B cell (primary cell): ENCODE measurements at regions not wholly inside any gene's neighbourhood (a gene's known extent, or its start where the extent isn't known, plus 50 kb on each side); places are given as distances from the start of the nearest gene placed in this dataset.

Experiments
- ATAC-seq: fragments of 200-7000 bp; cut with Tn5 transposase; one replicate; pipeline ENCODE4 v1.10.0; 2021; ENCODE audit warnings: low read depth, mild to moderate bottlenecking, moderate number of reproducible peaks, moderate library complexity
- CTCF ChIA-PET: fragments of 350-600 bp; sonication (Branson Sonifier 250); formaldehyde crosslinking; loops from one replicate; lab custom pipeline; 2021; ENCODE audit warnings: antibody characterized with exemption, inconsistent platforms; lab: Charles Lee
- POLR2A ChIA-PET: fragments of 350-600 bp; sonication (Branson Sonifier 250); formaldehyde crosslinking; loops from one replicate; lab custom pipeline; 2021; ENCODE audit warnings: antibody characterized with exemption; lab: Charles Lee
- DNase-seq: peaks from one replicate; pipeline ENCODE4 v3.0.0; 2013
- H2AFZ ChIP-seq: 2 replicates; pipeline ENCODE4 v1.6.1; 2012; ENCODE audit warnings: mild to moderate bottlenecking, low read depth, low read length; ENCODE audit not compliant: insufficient read depth, poor library complexity, severe bottlenecking
- H3K27ac ChIP-seq, 2 donors: 1 replicate in 1 of 2; 2 replicates in 1 of 2; pipeline ENCODE4 v1.5.1; 2012 to 2013; ENCODE audit warnings: low read length in 2 of 2, mild to moderate bottlenecking in 2 of 2, moderate library complexity in 1 of 2
- H3K27me3 ChIP-seq, 4 experiments: fragments of 200-600 bp in 1 of 4; sonication (generic) in 1 of 4; replicated peaks in 1 of 4; 1 replicate in 2 of 4; 2 replicates in 2 of 4; pipeline versions ENCODE4 v1.6.1 to v1.7.0; 2013 to 2016; ENCODE audit warnings: low read length in 3 of 4, mild to moderate bottlenecking in 2 of 4, mixed read lengths in 1 of 4, moderate library complexity in 1 of 4; ENCODE audit not compliant: insufficient read depth in 4 of 4, control insufficient read depth in 3 of 4; ENCODE audit errors: control extremely low read depth in 1 of 4
- H3K36me3 ChIP-seq, 2 experiments: replicated peaks in 1 of 2; 1 replicate in 1 of 2; 2 replicates in 1 of 2; pipeline versions ENCODE4 v1.6.1 to v1.7.1; 2013; ENCODE audit warnings: low read length in 1 of 2; ENCODE audit not compliant: insufficient read depth in 2 of 2, control insufficient read depth in 1 of 2; ENCODE audit errors: control extremely low read depth in 1 of 2, extremely low read depth in 1 of 2
- H3K4me1 ChIP-seq, 2 donors: fragments of 200-600 bp in 1 of 2; sonication (generic) in 1 of 2; 1 replicate in 1 of 2; 2 replicates in 1 of 2; pipeline versions ENCODE4 v1.5.1 to v1.6.1; 2013 to 2017; ENCODE audit warnings: low read length in 2 of 2; ENCODE audit not compliant: control insufficient read depth in 2 of 2, insufficient read depth in 2 of 2
- H3K4me2 ChIP-seq: replicated peaks from 2 replicates; pipeline ENCODE3; 2012; ENCODE audit warnings: mild to moderate bottlenecking, low read depth, low read length; ENCODE audit not compliant: poor library complexity, severe bottlenecking
- H3K4me3 ChIP-seq, 5 experiments: fragments of 200-600 bp in 1 of 5; sonication (generic) in 1 of 5; 1 replicate in 3 of 5; 2 replicates in 2 of 5; pipeline versions ENCODE4 v1.5.1 to v1.7.0; 2011 to 2016; ENCODE audit warnings: low read length in 4 of 5, mild to moderate bottlenecking in 4 of 5, low read depth in 2 of 5, control low read depth in 1 of 5, moderate library complexity in 1 of 5; ENCODE audit not compliant: insufficient read depth in 1 of 5; ENCODE audit errors: control extremely low read depth in 1 of 5, extremely low read depth in 1 of 5
- H3K79me2 ChIP-seq: fragments of 200-600 bp; sonication (generic); one replicate; pipeline ENCODE4 v1.6.0; 2016; ENCODE audit warnings: low read length; ENCODE audit not compliant: control insufficient read depth, insufficient read depth
- H3K9ac ChIP-seq: fragments of 200-600 bp; sonication (generic); 2 replicates; pipeline ENCODE4 v1.6.1; 2017; ENCODE audit warnings: mild to moderate bottlenecking, low read length, moderate library complexity
- H3K9me3 ChIP-seq, 3 donors: one replicate each; pipeline versions ENCODE4 v1.6.1 to v1.7.1; 2013; ENCODE audit warnings: low read length in 2 of 3; ENCODE audit not compliant: control insufficient read depth in 2 of 3, insufficient read depth in 1 of 3; ENCODE audit errors: control extremely low read depth in 1 of 3
- H4K20me1 ChIP-seq: 2 replicates; pipeline ENCODE4 v1.6.0; 2012; ENCODE audit warnings: mild to moderate bottlenecking, low read length; ENCODE audit not compliant: insufficient read depth, control insufficient read depth, poor library complexity, severe bottlenecking
- H3K27ac Mint-ChIP-seq: one replicate; pipeline ENCODE4 v1.8.0; 2021; ENCODE audit warnings: mixed read lengths
- H3K27me3 Mint-ChIP-seq: one replicate; pipeline ENCODE4 v1.8.0; 2021; ENCODE audit warnings: mixed read lengths
- H3K4me1 Mint-ChIP-seq: one replicate; pipeline ENCODE4 v1.8.0; 2021; ENCODE audit warnings: mixed read lengths
- H3K4me3 Mint-ChIP-seq: one replicate; pipeline ENCODE4 v1.8.0; 2021; ENCODE audit warnings: mixed read lengths
- H3K9me3 Mint-ChIP-seq: one replicate; pipeline ENCODE4 v1.8.0; 2022; ENCODE audit warnings: mixed read lengths; ENCODE audit not compliant: insufficient read depth
- CTCF ChIP-seq: fragments of 200-600 bp; IDR thresholded peaks from one replicate; pipeline ENCODE4 v1.8.0; 2022; ENCODE audit warnings: antibody characterized with exemption, mild to moderate bottlenecking
- EZH2 ChIP-seq: IDR thresholded peaks from 2 replicates; pipeline ENCODE4 v1.6.1; 2012; ENCODE audit warnings: borderline replicate concordance, low read depth, mild to moderate bottlenecking, moderate library complexity, low read length; ENCODE audit not compliant: insufficient read depth, poor library complexity, severe bottlenecking
- WGBS: methylation state at CpG from one replicate; pipeline ENCODE4 v1.1.5; 2013; ENCODE audit warnings: missing lambda C conversion rate; ENCODE audit not compliant: insufficient coverage; 5-methylcytosine and 5-hydroxymethylcytosine counted together
- intact Hi-C: fragments of 100-400 bp; cut with micrococcal nuclease; formaldehyde crosslinking; loops from one replicate; pipeline ENCODE4 v1.10.0; 2022

DNA sequence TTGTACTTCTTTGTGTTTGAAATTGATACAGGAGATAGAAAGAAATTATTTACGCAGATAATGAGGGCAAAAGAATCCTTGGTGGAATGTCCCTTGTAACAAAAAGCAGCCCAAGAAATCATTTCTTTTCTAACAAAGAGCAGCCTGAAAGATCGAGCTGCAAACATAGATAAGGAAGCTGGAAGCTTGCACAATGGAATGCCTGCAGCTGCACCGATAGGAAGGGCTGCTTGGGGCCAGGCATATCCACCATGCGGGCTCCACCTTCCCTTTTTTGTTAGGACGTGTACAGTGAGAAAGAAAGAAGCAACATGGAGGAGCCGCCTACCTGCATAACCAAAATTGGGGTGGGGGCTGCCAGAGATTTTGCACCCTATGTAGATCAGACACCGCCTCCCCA lies 568.7 kb downstream of the METTL4 start:
- Histone ChIP-seq H3K9me3 (no peaks in the 10 kb centered on the region), H3K27ac (no peak overlapping the region), H2AFZ (no peak overlapping the region), H3K36me3 (no peaks in the 10 kb centered on the region), H4K20me1 (no peaks in the 10 kb centered on the region), H3K4me1 (no peaks in the 10 kb centered on the region), H3K9ac (no peak overlapping the region), H3K79me2 (no peaks in the 10 kb centered on the region), H3K27me3 (no peaks in the 10 kb centered on the region), H3K4me3 (no peak overlapping the region), H3K4me2 (no peak overlapping the region)
- Mint-ChIP-seq H3K4me3 (no peak overlapping the region), H3K27me3 (no peaks in the 10 kb centered on the region), H3K4me1 (no peaks in the 10 kb centered on the region), H3K27ac (no peak overlapping the region), H3K9me3 (no peaks in the 10 kb centered on the region)
- no peak for ATAC-seq
- intact Hi-C loops: no loop called here
- ChIA-PET POLR2A (no interaction called here), CTCF (no interaction called here)
- TF ChIP-seq EZH2 (no peak), CTCF (no peak)
- DNase-seq: no peak
- WGBS: 42% methylated on average over 4 of the region's 7 CpGs

DNA sequence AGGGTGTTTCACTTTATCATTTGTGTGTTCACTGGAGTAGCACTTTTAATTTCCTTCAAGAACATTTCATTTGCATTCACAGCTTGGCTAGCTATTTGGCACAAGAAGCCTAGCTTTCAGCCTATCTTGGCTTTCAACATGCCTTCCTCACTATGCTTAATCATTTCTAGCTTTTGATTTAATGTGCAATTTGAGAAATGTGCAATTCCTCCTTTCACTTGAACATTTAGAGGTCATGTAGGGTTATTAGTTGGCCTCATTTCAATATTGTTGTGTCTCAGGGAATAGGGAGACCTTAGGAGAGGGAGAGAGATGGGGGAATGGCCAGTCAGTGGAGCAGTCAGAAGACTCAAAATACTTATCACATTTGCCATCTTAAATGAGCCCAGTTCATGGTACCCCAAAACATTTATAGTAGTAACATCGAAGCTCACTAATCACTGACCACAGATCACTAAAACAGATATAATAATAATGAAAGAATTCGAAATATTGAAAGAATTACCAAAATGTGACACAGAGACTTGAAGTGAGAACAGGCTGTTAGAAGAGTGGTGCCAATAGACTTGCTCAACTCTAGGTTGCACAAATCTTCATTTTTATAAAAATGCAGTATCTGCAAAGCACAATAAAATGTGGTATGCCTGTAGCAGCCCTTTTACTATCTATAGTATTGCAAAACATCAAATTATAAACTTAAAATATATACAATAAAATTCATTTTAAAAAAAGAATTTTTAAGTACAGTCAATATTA lies 561.2 kb downstream of the METTL4 start:
- no peak for DNase-seq
- Histone ChIP-seq H4K20me1 (no peaks in the 10 kb centered on the region), H3K27me3 (no peaks in the 10 kb centered on the region), H3K27ac (no peak overlapping the region), H3K9ac (no peak overlapping the region), H2AFZ (no peak overlapping the region), H3K4me1 (no peaks in the 10 kb centered on the region), H3K4me2 (no peak overlapping the region), H3K4me3 (no peak overlapping the region), H3K36me3 (no peaks in the 10 kb centered on the region), H3K9me3 (no peaks in the 10 kb centered on the region), H3K79me2 (no peaks in the 10 kb centered on the region)
- no CpG with 5 or more reads among the region's 2 CpGs for WGBS
- ChIA-PET CTCF (no interaction called here), POLR2A (no interaction called here)
- TF ChIP-seq EZH2: no peak
- TF ChIP-seq CTCF: no peak
- ATAC-seq: no peak
- no peak overlapping the region for H3K4me3 Mint-ChIP-seq
- H3K27ac Mint-ChIP-seq: no peak overlapping the region
- no peaks in the 10 kb centered on the region for H3K27me3 Mint-ChIP-seq
- intact Hi-C loops: no loop called here
- no peaks in the 10 kb centered on the region for H3K4me1 Mint-ChIP-seq
- no peaks in the 10 kb centered on the region for H3K9me3 Mint-ChIP-seq
